ENCODE measurements at regions not wholly inside any gene's neighbourhood (a gene's known extent, or its start where the extent isn't known, plus 50 kb on each side); places are given as distances from the start of the nearest gene placed in this dataset.

- no peak for DNase-seq
Measured at GRCh38 chr14:66435683-66436082, 50.5 kb upstream of the CCDC196 start.

Measured in bone marrow (tissue), 2 donors.